ENCODE measurements at regions not wholly inside any gene's neighbourhood (a gene's known extent, or its start where the extent isn't known, plus 50 kb on each side); places are given as distances from the start of the nearest gene placed in this dataset.

DNA sequence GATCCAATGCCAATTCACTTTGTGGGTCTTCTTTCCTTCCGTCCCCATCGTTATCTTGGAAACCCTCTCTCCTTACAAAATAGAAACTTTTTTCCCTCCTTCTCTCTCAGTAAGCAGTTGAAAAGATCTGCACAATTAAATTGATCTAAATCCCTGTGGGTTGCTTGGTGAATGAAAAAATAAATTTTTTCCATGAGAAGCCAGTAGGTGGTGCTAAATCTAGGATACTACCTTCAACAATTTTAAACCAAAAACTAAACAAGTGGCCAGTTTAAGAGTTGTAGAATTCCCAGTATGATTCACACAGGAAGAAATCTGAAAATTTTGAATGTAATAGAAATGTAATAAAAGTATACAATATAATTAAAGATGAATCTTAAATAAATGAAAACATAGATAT lies 990.3 kb upstream of the ZNF722 start:
- no peak for DNase-seq (ENCODE audit: low spot score)

DNA sequence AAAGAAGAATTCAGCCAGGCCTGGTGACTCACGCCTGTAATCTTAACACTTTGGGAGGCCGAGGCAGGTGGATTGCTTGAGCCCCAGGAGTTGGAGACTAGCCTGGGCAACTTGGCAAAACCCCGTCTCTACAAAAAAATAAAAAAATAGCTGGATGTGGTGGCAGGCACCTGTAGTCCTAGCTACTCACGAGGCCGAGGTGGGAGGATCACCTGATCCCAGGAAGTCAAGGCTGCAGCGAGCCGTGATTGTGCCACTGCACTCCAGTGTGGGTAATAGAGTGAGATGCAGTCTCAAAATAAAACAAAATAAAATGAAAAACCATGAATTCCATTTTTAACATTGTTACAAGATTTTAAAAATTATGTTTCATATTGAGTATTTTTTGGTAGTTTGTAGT lies 988.9 kb upstream of the ZNF722 start:
- DNase-seq (ENCODE audit: low spot score), result no peak

DNA sequence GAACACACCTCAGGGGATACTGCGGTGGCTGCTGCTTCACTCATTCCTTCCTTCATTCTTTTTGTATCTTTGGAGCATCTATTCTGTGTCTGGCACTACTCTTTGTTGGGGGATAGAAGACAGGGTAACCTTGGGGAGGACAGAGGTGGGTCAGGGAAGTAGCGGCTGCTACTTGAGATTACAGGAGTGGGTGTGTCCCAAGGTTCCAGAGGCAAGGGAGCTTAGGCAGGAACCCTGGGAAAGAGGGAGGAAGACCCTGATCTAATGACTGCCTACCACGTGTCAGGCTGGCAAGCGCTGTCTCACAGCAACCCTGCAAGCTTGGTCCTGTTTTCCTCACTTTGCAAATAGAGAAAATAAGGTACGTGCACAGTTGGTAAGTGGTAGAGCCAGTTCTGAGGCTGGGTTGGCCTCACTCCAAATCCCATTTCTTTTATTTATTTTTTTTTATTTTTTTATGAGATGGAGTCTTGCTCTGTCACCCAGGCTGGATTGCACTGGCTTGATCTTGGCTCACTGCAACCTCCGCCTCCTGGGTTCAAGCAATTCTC lies 985.9 kb upstream of the ZNF722 start:
- no peak for DNase-seq (ENCODE audit: low spot score)

DNA sequence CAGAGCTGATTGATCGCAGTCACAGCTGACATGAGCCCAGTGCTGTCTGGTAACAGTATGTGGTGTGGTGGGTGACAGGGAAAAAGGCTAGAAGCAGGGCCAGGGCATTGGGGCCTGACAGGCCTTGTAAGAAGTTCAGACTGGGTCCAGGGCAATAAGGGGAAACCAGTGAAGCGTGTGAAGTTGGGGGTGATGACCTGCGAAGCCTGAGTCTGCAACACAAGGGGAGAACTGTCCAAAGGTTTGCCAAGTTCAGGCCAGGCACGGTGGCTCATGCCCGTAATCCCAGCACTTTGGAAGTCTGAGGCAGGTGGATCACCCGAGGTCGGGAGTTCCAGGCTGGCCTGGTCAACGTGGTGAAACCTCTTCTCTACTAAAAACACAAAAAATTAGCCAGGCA lies 983.9 kb upstream of the ZNF722 start:
- DNase-seq (ENCODE audit: low spot score), result no peak

DNA sequence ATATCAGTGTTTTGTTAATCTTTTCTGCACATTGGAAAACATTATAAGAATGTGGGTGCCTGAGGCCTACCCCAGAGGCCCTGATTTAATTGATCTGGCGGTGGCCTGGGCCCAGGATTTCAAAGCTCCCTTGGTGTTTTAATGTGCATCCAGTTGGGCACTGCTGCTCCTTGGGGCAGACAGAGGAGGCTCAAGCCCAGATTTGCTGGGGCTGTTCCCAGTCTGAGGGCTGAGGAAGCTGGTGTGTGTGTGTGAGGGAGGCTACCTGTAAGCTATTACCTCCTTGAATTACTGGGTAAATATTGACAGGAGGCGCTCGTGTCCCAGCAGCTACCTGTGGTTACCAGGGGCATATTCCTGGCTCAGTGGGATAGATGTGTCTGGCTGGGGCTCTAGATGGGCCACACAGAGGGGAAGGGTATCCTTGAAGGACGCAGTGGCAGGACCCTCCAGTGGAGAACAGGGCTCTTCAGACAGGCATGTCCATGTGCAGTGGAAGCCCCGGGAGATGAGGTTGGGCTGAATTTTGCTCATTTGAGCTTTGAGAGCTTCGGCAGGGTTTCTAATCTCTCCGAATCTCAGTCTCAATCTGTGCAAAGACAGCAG lies 975.4 kb upstream of the ZNF722 start:
- no peak for DNase-seq (ENCODE audit: low spot score)

DNA sequence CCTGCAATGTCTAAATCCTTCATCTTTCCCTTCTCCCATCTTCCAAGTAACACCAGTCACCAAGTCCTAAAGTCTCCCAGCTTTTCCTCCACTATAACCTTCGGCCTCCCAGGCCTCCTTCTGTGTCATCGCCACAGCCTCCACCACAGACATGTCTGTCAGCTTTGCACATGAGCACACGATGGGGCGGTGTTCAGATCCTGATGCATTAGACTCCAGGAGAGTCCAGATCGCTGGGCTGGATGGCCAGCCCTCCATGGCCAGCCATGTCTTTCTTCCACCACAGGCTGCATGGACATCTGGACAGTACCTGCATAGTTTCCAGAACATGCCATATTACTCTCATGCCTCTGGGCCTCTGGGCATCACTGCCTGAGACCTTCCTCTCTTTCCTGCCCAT lies 974.2 kb upstream of the ZNF722 start:
- no peak for DNase-seq (ENCODE audit: low spot score)

DNA sequence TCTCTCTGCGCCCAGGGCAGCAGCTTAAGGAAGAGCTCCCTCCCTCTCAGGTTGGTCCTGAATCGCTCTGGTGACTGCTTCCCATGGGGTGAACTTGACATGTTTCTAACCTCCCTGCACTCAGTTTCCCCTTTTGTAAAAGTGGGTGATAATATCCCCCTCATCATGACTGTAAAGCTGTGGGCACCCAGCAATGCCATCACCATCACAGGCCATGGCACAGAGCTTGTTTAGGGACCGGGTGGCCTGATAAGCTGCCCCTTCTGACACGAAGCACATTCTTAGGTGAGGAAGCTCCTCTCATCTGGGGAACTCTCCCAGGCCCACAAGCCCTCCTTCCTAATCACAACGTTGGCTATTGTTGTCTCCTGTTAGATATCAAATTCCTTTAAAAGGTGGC lies 972.8 kb upstream of the ZNF722 start:
- no peak for DNase-seq (ENCODE audit: low spot score)

DNA sequence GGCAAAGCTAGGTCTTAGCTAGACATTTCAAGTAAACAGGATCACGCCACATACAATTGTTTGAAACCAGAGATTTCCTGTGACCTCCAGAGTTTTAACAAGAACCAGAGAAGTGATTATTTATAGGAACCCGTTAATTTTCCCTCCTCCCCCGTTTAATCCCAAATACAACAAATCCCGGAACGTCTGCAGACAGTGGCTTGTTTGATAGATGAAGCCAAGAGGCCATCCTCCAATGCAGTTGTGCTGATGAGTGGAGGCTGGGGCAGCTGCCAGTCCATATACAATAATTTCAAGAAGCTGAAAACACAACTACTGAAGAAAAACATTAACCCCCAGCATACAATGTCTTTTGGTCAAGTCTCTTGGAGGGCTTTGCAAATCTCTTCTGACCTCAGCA lies 971.6 kb upstream of the ZNF722 start:
- no peak for DNase-seq (ENCODE audit: low spot score)

DNA sequence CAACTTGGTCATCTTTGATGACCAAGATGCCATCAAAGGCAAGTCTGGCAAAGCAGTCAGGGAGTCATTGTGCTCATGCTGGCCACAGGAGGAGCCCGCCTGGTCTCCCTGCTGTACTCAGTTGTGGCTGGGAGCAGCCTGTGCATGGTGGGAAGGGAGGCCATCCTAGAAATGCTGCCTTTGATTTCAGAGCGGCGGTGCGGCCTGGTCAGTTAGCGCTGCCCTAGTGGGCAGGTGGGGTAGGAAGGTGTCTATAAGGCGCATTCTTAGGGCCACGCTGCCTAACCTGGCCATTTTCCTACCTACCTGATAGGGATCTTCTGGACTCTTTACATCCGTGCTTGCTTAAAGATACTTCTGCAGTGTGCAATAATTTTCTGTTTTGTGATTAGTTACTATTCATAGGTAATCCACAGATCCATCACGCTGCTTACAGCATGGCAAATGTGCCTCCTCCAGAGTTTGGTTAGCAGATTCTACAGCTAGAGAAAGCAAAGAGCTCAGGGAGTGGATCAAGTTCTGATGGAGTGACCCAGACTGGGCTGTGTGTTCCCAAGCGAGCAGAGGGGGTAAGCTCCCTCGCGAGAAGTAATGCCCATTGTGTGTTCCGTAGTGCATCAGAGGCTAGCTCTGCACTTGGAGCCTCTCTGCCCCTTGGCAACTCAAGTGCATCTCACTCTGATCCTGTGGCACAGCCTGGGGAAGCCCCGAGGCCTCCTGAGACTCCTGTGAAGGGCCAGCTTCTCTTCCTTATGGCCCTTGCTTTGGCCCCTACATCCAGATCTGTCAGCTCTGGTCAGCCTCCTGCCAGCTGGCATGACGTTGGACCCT lies 970.1 kb upstream of the ZNF722 start:
- no peak for DNase-seq (ENCODE audit: low spot score)

DNA sequence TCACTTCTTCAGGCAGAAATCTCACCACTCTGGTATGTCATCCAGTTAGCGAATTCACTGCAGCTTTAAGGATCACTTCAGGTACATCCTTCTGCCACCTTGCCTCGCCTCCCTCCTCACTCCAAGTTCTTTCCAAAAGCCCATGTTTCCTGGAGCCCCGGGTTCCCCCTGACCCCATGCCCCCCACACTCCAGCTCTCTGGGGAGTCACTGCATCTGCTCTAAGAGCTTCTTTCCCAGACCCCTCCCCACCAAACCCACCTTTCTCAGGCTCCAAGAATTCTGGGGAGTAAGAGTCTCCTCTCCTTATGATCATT lies 969.5 kb upstream of the ZNF722 start:
- no peak for DNase-seq (ENCODE audit: low spot score)

DNA sequence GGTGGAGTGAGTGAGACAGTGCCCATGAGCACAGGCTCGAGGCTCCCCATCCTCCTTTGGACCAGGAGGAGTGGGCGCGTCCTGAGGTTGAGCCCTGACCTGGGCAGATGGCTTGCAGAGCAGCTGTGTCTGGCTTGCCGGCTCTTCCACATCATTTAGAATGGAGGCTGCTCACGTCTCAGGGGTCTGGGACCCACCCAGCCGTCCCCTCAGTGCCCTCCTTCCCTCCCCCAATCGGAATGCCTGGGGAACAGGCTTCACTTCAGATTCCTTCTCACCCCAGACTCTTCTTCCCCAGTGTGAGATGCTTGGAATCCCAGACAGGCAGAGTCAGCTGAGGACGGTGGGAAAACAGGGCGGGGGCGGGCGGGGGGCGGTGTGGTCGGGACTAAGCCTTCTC lies 968.6 kb upstream of the ZNF722 start:
- no peak for DNase-seq (ENCODE audit: low spot score)

DNA sequence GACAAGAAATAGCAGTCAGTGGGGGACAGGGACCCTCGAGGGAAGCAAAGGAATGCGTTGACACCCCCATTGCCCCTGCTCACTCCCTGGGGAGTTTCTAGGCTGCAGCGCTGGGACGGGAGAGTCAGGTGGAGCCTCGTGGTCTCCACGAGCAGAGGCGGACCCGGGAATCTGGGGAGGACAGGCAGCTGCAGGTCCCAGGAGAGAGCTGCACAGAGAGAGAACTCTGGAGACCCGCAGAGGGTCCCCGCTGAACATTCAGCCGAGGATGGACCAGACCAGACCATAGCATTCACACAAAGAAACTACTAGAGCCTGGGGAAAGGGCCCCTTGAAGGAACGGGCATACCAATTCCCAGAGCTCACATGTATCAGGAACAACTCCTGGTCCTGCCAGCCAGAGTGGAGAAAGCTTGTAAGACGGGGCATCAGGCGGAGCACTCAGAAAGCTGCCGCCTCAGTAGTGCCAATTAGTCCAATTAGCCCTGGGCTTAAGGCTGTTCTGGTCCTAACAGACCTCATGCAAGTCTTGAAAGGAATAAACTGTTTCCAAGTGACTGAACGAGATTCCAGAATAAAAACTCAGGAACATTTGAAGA lies 966.7 kb upstream of the ZNF722 start:
- no peak for DNase-seq (ENCODE audit: low spot score)

DNA sequence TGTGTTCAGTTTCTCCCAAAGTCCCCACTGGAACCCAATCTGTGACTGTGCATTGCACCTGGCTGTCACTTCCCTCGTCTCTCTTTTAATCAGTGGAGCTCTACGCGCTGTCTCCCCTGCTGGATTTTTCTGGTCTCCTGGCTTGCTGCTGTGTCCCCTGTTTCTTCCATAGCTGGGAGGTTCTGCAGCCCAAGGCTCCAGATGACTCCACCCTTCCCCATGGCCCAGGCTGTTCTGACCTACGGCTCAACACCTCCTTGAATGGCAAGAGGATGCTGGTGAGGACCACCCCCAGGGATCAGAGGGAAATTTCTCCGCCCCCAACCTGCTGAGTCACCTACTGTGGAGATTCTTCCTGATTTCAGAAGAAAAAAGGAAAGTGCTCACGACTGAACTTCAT lies 961.4 kb upstream of the ZNF722 start:
- no peak for DNase-seq (ENCODE audit: low spot score)

DNA sequence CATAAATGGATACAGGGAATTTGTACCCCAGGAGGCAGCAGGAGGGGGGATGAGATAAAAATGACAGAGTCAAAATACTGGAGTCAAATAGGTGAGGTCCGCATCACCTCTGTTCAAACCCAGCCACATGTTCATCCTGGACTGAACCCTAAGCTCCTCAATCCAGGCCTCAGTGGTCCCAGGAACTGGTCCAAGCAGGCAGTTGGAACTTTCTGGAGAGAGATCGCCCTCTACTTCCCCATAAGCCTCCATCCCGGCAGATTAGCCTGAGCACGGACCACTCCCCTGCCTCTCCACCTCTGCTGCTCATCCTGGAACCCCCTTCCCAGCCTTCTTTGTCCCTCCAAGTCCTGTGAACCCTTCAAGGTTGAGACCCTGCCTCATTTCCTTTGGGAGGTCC lies 959.7 kb upstream of the ZNF722 start:
- no peak for DNase-seq (ENCODE audit: low spot score)

DNA sequence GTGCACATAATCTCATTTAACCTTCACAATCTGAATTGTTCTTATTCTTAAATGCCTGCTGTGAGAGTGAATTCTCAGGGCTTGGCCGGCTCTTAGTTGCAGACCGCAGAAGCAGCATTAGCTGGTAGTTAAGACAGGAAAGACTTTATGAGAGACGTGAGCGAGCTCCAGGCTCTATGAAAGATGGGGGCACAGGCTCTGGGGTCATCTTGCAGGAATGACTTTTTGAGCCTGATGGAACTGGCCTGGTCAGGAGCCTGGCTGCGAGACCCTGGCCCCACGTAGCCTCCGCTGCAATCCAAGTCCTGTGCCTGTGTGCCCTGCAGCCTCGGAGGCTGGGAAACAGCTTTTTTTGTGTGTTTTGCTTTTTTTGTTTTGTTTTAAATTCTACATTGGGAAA lies 958.8 kb upstream of the ZNF722 start:
- DNase-seq (ENCODE audit: low spot score), result no peak

DNA sequence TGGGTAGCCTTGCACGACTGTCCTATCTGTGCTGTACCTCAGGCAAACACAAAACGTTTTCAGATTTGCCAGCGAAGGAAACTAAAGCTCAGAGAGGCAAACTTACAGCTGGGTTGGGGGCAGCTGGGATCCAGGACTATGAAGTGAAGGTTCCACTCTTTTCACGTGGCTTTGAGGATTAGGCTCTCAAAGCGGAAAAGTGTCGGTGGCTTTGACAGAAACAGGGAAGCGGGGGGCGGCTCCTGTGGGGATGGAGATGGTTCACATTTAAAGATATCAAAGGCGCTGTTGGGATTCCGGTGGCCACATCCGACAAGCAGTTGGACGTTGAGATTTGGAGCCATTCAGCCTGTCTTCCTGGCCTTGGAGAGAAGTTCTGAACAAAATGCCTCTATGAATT lies 958.3 kb upstream of the ZNF722 start:
- DNase-seq (ENCODE audit: low spot score), result no peak

DNA sequence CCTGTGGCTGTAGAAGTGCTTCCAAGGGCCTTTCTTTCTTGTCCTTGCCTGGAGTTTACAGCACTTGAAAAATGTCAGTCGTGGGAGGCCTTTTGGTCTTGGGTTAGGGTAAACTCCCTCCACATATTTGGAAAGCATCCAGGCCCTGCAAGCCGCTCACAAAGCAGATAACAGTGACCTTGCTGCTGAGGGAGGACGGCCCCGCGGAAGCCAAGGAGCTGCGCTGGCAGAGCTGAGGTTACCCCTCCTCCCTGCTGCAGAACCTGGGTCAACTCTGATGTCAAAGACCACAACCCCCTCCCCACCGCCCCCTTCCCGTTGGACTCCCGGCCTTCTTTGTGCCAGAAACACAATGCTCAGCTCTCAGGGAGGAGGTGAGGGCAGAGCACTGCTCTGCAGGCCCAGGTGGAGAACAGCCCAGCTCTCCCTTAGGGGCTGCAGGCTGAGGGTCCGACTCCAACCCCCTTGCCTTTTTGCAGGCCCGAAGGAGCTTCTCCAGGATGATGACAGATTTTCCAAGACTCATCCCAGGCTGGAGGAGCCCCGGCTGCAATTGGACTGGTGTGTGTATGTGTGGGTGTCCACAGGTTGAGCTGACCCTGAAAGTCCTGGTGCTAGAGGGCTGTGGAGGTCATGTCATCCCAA lies 957.6 kb upstream of the ZNF722 start:
- DNase-seq (ENCODE audit: low spot score), result no peak

DNA sequence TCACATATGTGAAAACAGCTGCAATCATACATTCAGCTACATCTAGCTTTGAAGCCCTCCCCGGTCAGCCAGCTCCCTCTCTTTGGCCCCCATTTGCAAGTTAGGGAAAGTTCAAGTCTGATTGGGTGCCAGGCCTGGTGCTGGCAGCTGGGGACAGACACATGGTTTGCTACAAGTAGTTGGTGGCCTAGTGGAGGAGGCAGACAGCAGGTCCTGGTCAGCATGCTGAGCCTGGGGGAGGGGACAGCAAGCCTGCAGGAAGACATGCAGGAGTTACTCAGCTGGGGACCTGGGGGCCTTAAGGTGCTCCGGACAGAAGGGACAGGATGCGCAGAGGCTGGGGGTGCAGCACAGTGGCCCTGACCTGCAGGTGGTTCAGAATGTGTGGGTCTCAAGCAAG lies 956.9 kb upstream of the ZNF722 start:
- DNase-seq (ENCODE audit: low spot score), result no peak

DNA sequence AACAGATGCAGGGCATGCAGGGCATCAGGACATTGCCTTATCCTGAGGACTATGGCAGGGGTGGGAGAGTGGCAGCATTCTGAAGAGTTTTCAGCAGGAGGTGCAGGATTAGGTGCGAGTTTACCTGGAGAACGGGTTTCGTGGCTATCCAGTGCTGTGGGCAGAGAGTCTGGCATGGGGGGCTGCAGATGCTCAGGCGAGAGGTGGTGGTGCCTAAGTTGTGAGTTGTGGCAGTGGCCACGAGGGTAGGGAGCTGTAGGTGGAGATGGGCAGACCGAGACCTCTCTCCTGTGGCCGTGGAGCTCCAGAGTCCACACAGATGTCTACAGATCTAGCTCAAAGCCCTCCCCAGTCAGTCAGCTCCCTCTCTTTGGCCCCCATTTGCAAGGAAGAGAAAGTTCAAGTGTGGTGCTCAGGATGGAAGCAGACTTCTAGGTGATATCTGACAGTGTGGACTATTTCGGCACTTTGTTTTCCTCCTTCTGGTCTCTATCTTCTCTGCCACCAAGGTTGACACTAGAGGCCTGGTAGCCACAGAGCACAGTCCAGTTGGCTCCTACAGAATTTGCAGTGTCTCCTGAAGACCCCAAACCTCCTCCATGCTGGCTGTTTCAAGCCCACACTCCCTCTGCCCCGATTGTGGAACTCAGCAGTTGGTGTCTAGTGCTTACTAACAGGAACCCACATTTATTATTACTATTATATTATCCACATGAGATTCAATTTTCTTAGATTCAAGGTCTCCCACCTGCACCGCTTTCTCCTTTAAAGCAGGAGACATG lies 955.7 kb upstream of the ZNF722 start:
- no peak for DNase-seq (ENCODE audit: low spot score)

DNA sequence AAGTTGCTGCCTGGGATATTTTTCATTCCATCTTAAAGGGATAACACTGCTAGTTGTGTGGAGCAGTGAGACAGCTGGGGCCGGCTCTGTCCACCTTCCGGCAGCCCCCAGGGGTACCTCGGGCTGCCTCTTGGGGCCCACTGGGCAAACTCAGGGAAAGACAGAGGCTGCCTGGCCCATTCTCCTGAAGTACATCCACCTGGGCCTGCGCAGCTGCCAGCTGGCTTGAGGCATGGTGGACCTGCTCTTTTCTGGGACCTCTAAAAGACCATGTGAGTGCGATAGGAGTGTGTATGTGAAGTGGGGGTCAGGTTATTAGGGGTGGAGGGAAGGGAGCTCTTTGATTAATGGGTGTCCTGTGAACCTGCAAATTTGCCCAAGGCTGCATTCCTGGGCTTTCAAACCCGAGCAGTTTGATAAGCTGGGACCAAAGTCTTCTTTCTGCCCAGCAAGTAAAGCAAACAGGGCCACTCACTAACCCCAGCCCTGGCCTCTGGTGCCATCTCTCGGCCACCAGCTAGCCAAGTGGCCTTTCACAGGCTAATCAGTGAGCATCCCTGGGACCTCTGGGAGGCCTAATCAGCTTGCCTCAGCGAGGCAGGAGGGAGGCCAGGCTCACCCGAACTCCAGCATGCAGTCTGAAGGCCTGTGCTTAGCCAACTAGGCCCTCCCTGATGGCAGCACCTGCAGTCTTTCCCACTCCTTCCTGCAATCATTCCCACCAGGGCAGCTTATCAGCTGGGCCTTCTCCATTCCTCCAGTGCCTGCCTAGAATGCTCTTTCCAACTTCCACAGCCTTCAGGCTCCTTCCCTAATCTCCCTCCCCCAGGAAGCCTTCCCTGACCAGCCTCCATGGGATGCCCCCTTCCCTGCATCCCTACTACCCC lies 954.7 kb upstream of the ZNF722 start:
- DNase-seq (ENCODE audit: low spot score), result no peak

DNA sequence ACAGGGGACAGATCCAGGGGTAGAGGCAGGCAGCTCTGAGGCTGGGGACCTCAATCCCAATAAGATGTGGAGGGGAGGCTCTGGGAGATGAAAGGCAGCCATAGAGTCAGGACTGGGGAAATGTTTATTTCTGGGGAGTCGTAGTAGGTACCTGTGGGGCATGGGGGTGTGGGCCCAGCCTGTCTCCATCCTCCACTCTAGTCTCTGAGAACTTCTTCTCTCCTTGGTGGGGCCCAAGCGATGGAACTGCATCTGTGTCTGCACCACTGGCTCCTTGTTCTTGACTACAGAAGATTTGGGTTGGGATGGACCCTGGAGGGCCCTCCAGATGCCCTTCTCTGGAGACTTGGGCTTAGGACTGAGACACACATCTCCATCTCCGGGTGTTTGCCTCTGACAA lies 953.9 kb upstream of the ZNF722 start:
- DNase-seq (ENCODE audit: low spot score), result no peak
